Natural killer cell (primary cell): ENCODE measurements at regions not wholly inside any gene's neighbourhood (a gene's known extent, or its start where the extent isn't known, plus 50 kb on each side); places are given as distances from the start of the nearest gene placed in this dataset.

ENCODE experiments used
- ATAC-seq, 3 donors: fragments of 150-1000 bp in 2 of 3; fragments of 200-7000 bp in 1 of 3; cut with Tn5 transposase; 1 replicate in 1 of 3; 2 replicates in 2 of 3; pipeline ENCODE4 v1.10.0; 2021; ENCODE audit warnings: mild to moderate bottlenecking in 2 of 3, moderate library complexity in 2 of 3
- DNase-seq, 2 donors: peaks; one replicate each; pipeline versions ENCODE4 v3.0.0 to v3.0.0-alpha.2; 2013 to 2021; ENCODE audit warnings: mixed read lengths in 1 of 2
- H3K27ac ChIP-seq: one replicate; pipeline ENCODE4 v1.5.1; 2013; ENCODE audit warnings: mild to moderate bottlenecking, low read length
- H3K27me3 ChIP-seq: one replicate; pipeline ENCODE4 v1.6.1; 2013; ENCODE audit warnings: low read length; ENCODE audit not compliant: control insufficient read depth, insufficient read depth
- H3K36me3 ChIP-seq: one replicate; pipeline ENCODE4 v1.6.1; 2013; ENCODE audit warnings: low read length; ENCODE audit not compliant: control insufficient read depth, insufficient read depth
- H3K4me1 ChIP-seq: one replicate; pipeline ENCODE4 v1.6.1; 2013; ENCODE audit warnings: low read length; ENCODE audit not compliant: control insufficient read depth, insufficient read depth
- H3K4me3 ChIP-seq: one replicate; pipeline ENCODE4 v1.5.1; 2013; ENCODE audit warnings: low read length
- H3K9me3 ChIP-seq: one replicate; pipeline ENCODE4 v1.6.1; 2013; ENCODE audit warnings: low read length; ENCODE audit not compliant: control insufficient read depth, insufficient read depth
- H3K27ac Mint-ChIP-seq, 2 donors: one replicate each; pipeline ENCODE4 v1.8.0; 2022; ENCODE audit warnings: mild to moderate bottlenecking in 2 of 2, mixed read lengths in 2 of 2, moderate library complexity in 1 of 2
- H3K27me3 Mint-ChIP-seq, 2 donors: one replicate each; pipeline ENCODE4 v1.8.0; 2022; ENCODE audit warnings: low read depth in 2 of 2, mixed read lengths in 2 of 2
- H3K36me3 Mint-ChIP-seq: one replicate; pipeline ENCODE4 v1.8.0; 2022; ENCODE audit warnings: mixed read lengths
- H3K4me1 Mint-ChIP-seq, 2 donors: one replicate each; pipeline ENCODE4 v1.8.0; 2022; ENCODE audit warnings: mixed read lengths in 2 of 2
- H3K4me3 Mint-ChIP-seq: one replicate; pipeline ENCODE4 v1.8.0; 2022; ENCODE audit warnings: mild to moderate bottlenecking, moderate library complexity, mixed read lengths
- H3K9me3 Mint-ChIP-seq, 2 donors: one replicate each; pipeline ENCODE4 v1.8.0; 2022; ENCODE audit warnings: mixed read lengths in 2 of 2
- WGBS: methylation state at CpG from one replicate; pipeline ENCODE4 v1.1.7; 2013; ENCODE audit warnings: missing lambda C conversion rate; ENCODE audit not compliant: insufficient coverage; 5-methylcytosine and 5-hydroxymethylcytosine counted together
- intact Hi-C: fragments of 100-400 bp; cut with micrococcal nuclease; formaldehyde crosslinking; loops from one replicate; pipeline ENCODE4 v1.14.2; 2022
- TF ChIP-seq, protein P1 (sequence below): fragments of 200-600 bp; IDR thresholded peaks from one replicate; pipeline ENCODE4 v1.8.0; 2022; ENCODE audit warnings: antibody characterized with exemption

DNA sequence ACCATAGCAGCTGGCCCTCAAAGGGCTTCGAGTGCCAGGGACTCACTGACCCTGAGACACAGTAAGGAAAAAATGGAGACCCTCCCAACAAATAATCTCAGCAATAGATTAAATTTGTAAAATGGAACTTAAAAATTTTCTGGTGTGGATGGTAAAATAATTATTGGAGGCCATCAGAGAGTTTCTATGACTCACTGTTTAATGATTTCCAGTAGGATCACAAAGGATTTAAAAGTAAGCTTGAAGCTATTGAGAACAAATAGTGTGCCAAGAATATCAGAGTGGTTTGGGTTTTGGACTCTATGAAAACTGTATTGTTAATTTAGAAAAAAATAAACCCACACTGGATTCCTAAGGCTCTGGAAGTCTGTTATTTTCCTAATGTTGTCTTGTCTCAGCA, 115.2 kb upstream of the AKIRIN2 start:
- 75% methylated on average over 1 of the region's 1 CpG for WGBS
- Mint-ChIP-seq H3K27me3 (peaks cover 5 to 20% of the 10 kb centered on the region in 2 donors), H3K27ac (no peak overlapping the region), H3K9me3 (no peaks in the 10 kb centered on the region), H3K4me3 (no peak overlapping the region), H3K4me1 (no peaks in the 10 kb centered on the region), H3K36me3 (no peaks in the 10 kb centered on the region)
- intact Hi-C loops = no loop called here
- no peak for DNase-seq
- H3K27me3 ChIP-seq = no peaks in the 10 kb centered on the region
- no peaks in the 10 kb centered on the region for H3K36me3 ChIP-seq
- TF ChIP-seq, protein P1, sequence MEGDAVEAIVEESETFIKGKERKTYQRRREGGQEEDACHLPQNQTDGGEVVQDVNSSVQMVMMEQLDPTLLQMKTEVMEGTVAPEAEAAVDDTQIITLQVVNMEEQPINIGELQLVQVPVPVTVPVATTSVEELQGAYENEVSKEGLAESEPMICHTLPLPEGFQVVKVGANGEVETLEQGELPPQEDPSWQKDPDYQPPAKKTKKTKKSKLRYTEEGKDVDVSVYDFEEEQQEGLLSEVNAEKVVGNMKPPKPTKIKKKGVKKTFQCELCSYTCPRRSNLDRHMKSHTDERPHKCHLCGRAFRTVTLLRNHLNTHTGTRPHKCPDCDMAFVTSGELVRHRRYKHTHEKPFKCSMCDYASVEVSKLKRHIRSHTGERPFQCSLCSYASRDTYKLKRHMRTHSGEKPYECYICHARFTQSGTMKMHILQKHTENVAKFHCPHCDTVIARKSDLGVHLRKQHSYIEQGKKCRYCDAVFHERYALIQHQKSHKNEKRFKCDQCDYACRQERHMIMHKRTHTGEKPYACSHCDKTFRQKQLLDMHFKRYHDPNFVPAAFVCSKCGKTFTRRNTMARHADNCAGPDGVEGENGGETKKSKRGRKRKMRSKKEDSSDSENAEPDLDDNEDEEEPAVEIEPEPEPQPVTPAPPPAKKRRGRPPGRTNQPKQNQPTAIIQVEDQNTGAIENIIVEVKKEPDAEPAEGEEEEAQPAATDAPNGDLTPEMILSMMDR = no peak
- no peak overlapping the region for H3K27ac ChIP-seq
- no peak overlapping the region for H3K4me3 ChIP-seq
- no peaks in the 10 kb centered on the region for H3K9me3 ChIP-seq
- H3K4me1 ChIP-seq = no peaks in the 10 kb centered on the region
- no peak for ATAC-seq

DNA sequence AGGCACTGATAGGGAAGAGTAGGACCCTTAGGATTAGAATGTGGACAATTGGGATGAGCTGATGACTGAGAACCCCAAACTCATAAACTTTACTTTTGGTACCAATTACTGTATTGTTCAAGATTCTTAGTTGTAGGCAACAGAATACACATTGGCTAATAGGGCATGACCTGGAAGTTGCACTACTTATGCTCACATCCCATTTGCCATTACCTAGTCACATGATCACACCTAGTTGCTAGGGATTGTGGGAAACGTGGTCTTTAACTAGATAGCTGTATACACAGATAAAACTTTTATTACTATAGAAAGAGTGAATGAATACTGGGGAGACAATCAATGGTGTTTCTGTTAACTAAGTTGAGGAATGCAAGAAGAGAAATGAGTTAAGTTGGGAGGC, 113.4 kb upstream of the AKIRIN2 start:
- Histone ChIP-seq H3K4me1 (no peaks in the 10 kb centered on the region), H3K4me3 (no peak overlapping the region), H3K9me3 (no peaks in the 10 kb centered on the region), H3K27ac (no peak overlapping the region), H3K36me3 (no peaks in the 10 kb centered on the region), H3K27me3 (no peaks in the 10 kb centered on the region)
- Mint-ChIP-seq H3K36me3 (no peaks in the 10 kb centered on the region), H3K4me3 (no peak overlapping the region), H3K4me1 (no peaks in the 10 kb centered on the region), H3K27ac (no peak overlapping the region), H3K27me3 (peaks cover 5 to 20% of the 10 kb centered on the region in 2 donors), H3K9me3 (no peaks in the 10 kb centered on the region)
- ATAC-seq (no peak), DNase-seq (no peak)
- TF ChIP-seq, protein P1 = no peak
- WGBS = no CpG with 5 or more reads among the region's 1 CpG
- intact Hi-C loops = no loop called here

DNA sequence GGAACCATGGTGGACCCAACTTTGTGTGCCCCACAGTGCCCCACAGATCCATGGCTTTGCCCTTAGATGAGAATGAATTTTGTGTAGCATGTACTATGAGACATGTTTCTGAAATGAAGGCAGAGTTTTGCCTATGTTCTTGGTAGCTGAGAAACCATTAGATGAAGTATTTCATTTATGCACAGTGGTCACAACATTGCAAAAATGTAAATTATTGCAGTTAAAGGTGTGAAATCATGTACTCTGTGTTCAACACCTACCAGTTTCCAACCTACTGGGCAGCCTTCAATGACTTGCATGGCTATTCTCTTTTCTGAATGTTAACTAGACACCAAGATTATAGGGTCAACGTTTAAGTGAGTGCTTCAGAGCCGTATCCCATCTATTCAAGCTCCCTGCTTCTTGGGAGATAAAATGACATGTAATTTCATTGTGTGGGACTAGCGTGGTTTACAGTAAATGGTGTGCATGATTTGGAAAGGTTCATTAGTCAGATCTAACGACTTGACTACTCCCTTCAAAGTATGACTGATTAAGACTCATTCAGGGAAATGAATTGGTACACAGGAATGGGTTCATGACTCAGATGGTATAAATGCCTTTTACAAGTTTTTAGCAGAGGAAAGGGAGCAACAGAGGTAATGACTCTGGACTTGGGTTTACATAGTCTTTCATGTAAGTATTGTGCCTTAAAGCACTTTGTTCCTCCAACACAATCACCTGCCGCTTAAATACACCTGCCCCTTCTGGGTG, 106.1 kb upstream of the AKIRIN2 start:
- Histone ChIP-seq H3K27me3 (no peaks in the 10 kb centered on the region), H3K27ac (no peak overlapping the region), H3K4me1 (no peaks in the 10 kb centered on the region), H3K36me3 (no peaks in the 10 kb centered on the region), H3K9me3 (no peaks in the 10 kb centered on the region), H3K4me3 (no peak overlapping the region)
- Mint-ChIP-seq H3K36me3 (no peaks in the 10 kb centered on the region), H3K9me3 (no peaks in the 10 kb centered on the region), H3K4me1 (no peaks in the 10 kb centered on the region), H3K27ac (no peak overlapping the region), H3K4me3 (no peak overlapping the region), H3K27me3 (peaks cover 0 to 10% of the 10 kb centered on the region in 2 donors)
- ATAC-seq (no peak), DNase-seq (no peak)
- 81% methylated on average over 4 of the region's 5 CpGs for WGBS
- intact Hi-C loops = no loop called here
- TF ChIP-seq, protein P1 = no peak

DNA sequence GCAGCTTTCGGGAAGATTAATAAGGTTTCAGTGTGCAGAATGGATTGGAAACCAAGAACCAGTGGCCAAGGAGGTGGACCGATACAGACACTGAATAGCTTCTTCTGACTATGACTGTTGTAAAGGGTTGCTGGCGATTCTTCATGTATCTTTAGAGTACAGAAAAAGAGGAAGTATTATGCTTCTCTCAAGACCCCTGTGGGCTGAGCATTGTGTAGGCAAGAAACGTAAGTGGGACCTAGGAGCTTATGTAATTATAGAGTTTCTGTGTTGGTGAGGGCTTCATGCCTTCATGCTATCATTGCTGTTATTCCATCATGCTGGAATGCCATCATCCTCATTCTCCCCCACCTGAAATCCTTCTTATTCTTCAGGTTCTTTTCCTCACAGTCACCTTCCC, 105.4 kb upstream of the AKIRIN2 start:
- Mint-ChIP-seq H3K36me3 (no peaks in the 10 kb centered on the region), H3K4me3 (no peak overlapping the region), H3K27me3 (peaks cover 0 to 3% of the 10 kb centered on the region in 2 donors), H3K27ac (no peak overlapping the region), H3K4me1 (no peaks in the 10 kb centered on the region), H3K9me3 (no peaks in the 10 kb centered on the region)
- Histone ChIP-seq H3K36me3 (no peaks in the 10 kb centered on the region), H3K4me3 (no peak overlapping the region), H3K4me1 (no peaks in the 10 kb centered on the region), H3K9me3 (no peaks in the 10 kb centered on the region), H3K27ac (no peak overlapping the region), H3K27me3 (no peaks in the 10 kb centered on the region)
- TF ChIP-seq, protein P1 = no peak
- ATAC-seq (no peak), DNase-seq (no peak)
- intact Hi-C loops = no loop called here
- 55% methylated on average over 4 of the region's 4 CpGs for WGBS
